ENCODE measurements at regions not wholly inside any gene's neighbourhood (a gene's known extent, or its start where the extent isn't known, plus 50 kb on each side); places are given as distances from the start of the nearest gene placed in this dataset.

DNA sequence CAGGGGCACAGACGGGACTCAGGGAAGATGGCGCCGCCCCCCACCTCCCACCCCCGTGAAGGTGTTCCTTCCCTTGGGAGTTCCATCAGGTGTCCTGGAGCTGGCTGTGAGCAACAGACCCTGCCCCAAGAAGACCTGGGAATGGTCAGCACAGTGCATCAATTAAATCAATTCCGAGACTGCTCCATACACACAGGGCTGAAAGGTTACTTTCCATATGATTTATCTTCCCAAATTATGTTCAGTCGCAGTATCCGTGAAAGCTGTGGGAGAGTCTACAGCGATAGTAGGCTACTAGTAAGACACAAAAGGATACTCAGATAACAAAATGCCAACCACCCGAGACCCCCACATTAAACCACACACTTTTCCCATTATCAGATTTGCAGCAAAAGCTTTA, 71.8 kb upstream of the PABPC3 start:
- H3K4me1 ChIP-seq (ENCODE audit: insufficient read depth, low read length, poor library complexity, severe bottlenecking), result no peaks in the 10 kb centered on the region
- H3K27me3 ChIP-seq (replicated peaks; ENCODE audit: insufficient read depth, low read depth, low read length, poor library complexity), result no peaks in the 10 kb centered on the region
- BruUV-seq (replicated peaks), result no TSS peak
- H3K36me3 ChIP-seq (ENCODE audit: insufficient read depth, low read length, poor library complexity, severe bottlenecking), result no peaks in the 10 kb centered on the region
- TF ChIP-seq CTCF (conservative IDR thresholded peaks at IDR 0.05; ENCODE audit: low read depth, low read length), result no peak
- TF ChIP-seq EZH2 (IDR thresholded peaks at IDR 0.05; ENCODE audit: borderline replicate concordance, low read depth, low read length, poor library complexity, severe bottlenecking), result no peak
- CTCF ChIA-PET, result no interaction called here
- no peak for DNase-seq (ENCODE audit: low spot score)
- no peak overlapping the region for H3K27ac ChIP-seq (ENCODE audit: low read depth, low read length, poor library complexity, severe bottlenecking)
- POLR2A ChIA-PET (ENCODE audit: low non-redundant PET), result no interaction called here
- intact Hi-C loops (cut with micrococcal nuclease; ENCODE audit: unreplicated experiment), result no loop called here
- no peak overlapping the region for H3K4me3 ChIP-seq (ENCODE audit: low read depth, low read length, poor library complexity, severe bottlenecking)
- no peaks in the 10 kb centered on the region for H3K9me3 ChIP-seq (ENCODE audit: low read depth, low read length, poor library complexity, severe bottlenecking)

- intact Hi-C loops (cut with micrococcal nuclease; ENCODE audit: unreplicated experiment), result loop anchor here (2.0 kb wide), 1 partner anchor 17 kb away; no protein-coding TSS in a partner anchor
- CTCF ChIA-PET, result no interaction called here
Observed at GRCh38 chr13:25032160-25032559, 63.8 kb upstream of the PABPC3 start.

GRCh38 chr13:25034173-25034572, 61.8 kb upstream of the PABPC3 start:
- BruUV-seq (replicated peaks), result no TSS peak
- DNase-seq (ENCODE audit: low spot score), result no peak
- H3K4me1 ChIP-seq (ENCODE audit: insufficient read depth, low read length, poor library complexity, severe bottlenecking), result no peaks in the 10 kb centered on the region
- no peak overlapping the region for H3K4me3 ChIP-seq (ENCODE audit: low read depth, low read length, poor library complexity, severe bottlenecking)
- H3K9me3 ChIP-seq (ENCODE audit: low read depth, low read length, poor library complexity, severe bottlenecking), result no peaks in the 10 kb centered on the region
- ChIA-PET CTCF (interaction anchor here (0.7 kb wide), 1 partner anchor 13 kb away, joined by 3 read pairs; no protein-coding TSS in a partner anchor), POLR2A (ENCODE audit: low non-redundant PET) (no interaction called here)
- H3K36me3 ChIP-seq (ENCODE audit: insufficient read depth, low read length, poor library complexity, severe bottlenecking), result no peaks in the 10 kb centered on the region
- TF ChIP-seq EZH2 (IDR thresholded peaks at IDR 0.05; ENCODE audit: borderline replicate concordance, low read depth, low read length, poor library complexity, severe bottlenecking), result no peak
- no peak for TF ChIP-seq CTCF (conservative IDR thresholded peaks at IDR 0.05; ENCODE audit: low read depth, low read length)
- intact Hi-C loops (cut with micrococcal nuclease; ENCODE audit: unreplicated experiment), result no loop called here
- H3K27ac ChIP-seq (ENCODE audit: low read depth, low read length, poor library complexity, severe bottlenecking), result no peak overlapping the region
- no peaks in the 10 kb centered on the region for H3K27me3 ChIP-seq (replicated peaks; ENCODE audit: insufficient read depth, low read depth, low read length, poor library complexity)

More at GRCh38 chr13:25032160-25032559, 63.8 kb upstream of the PABPC3 start:
- Histone ChIP-seq H3K4me1 (ENCODE audit: insufficient read depth, low read length, poor library complexity, severe bottlenecking) (no peaks in the 10 kb centered on the region), H3K27me3 (replicated peaks; ENCODE audit: insufficient read depth, low read depth, low read length, poor library complexity) (no peaks in the 10 kb centered on the region), H3K36me3 (ENCODE audit: insufficient read depth, low read length, poor library complexity, severe bottlenecking) (no peaks in the 10 kb centered on the region), H3K4me3 (ENCODE audit: low read depth, low read length, poor library complexity, severe bottlenecking) (no peak overlapping the region), H3K27ac (ENCODE audit: low read depth, low read length, poor library complexity, severe bottlenecking) (no peak overlapping the region), H3K9me3 (ENCODE audit: low read depth, low read length, poor library complexity, severe bottlenecking) (no peaks in the 10 kb centered on the region)
- no peak for DNase-seq (ENCODE audit: low spot score)
- TF ChIP-seq EZH2 (IDR thresholded peaks at IDR 0.05; ENCODE audit: borderline replicate concordance, low read depth, low read length, poor library complexity, severe bottlenecking), result no peak
- TF ChIP-seq CTCF (conservative IDR thresholded peaks at IDR 0.05; ENCODE audit: low read depth, low read length), result no peak
- BruUV-seq (replicated peaks), result no TSS peak
- POLR2A ChIA-PET (ENCODE audit: low non-redundant PET), result no interaction called here
